Coronary artery (tissue), 2 donors: ENCODE measurements at regions not wholly inside any gene's neighbourhood (a gene's known extent, or its start where the extent isn't known, plus 50 kb on each side); places are given as distances from the start of the nearest gene placed in this dataset.

Source experiments
- DNase-seq: peaks from one replicate; pipeline ENCODE4 v3.0.0-alpha.2; 2017; ENCODE audit warnings: low spot score
- H3K27ac ChIP-seq, 2 donors: fragments of 200-600 bp; sonication (generic); one replicate each; pipeline ENCODE4 v1.5.1; 2016 to 2019
- H3K4me3 ChIP-seq: fragments of 200-600 bp; sonication (generic); 2 replicates; pipeline ENCODE4 v1.5.1; 2016; ENCODE audit warnings: mild to moderate bottlenecking, moderate library complexity
- TF ChIP-seq, protein P1 (sequence below): fragments of 200-600 bp; sonication (generic); IDR thresholded peaks from one replicate; pipeline ENCODE4 v1.5.1; 2019; ENCODE audit warnings: antibody characterized with exemption

DNA sequence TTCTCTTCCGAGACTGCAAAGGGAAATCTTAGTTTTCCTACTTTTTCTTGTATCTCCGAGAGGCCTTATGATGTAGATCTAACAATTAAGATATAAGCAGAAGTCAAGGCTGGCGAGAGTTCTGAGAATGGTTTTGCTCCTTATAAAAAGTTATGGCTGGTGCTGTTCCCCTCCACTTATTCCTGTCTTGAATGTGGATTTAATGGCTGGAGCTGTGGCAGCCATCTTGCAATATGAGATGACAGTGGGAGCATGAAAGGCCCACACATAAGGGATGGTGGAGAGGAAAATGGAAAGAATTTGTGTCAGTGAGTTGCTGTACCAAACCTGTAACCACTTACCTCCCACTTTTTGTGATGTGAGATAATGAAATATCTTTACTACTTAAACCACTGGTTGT lies 124.6 kb upstream of the SLC22A23 start:
- Histone ChIP-seq H3K27ac (no peak overlapping the region), H3K4me3 (no peak overlapping the region)
- DNase-seq: no peak
- TF ChIP-seq, protein P1, sequence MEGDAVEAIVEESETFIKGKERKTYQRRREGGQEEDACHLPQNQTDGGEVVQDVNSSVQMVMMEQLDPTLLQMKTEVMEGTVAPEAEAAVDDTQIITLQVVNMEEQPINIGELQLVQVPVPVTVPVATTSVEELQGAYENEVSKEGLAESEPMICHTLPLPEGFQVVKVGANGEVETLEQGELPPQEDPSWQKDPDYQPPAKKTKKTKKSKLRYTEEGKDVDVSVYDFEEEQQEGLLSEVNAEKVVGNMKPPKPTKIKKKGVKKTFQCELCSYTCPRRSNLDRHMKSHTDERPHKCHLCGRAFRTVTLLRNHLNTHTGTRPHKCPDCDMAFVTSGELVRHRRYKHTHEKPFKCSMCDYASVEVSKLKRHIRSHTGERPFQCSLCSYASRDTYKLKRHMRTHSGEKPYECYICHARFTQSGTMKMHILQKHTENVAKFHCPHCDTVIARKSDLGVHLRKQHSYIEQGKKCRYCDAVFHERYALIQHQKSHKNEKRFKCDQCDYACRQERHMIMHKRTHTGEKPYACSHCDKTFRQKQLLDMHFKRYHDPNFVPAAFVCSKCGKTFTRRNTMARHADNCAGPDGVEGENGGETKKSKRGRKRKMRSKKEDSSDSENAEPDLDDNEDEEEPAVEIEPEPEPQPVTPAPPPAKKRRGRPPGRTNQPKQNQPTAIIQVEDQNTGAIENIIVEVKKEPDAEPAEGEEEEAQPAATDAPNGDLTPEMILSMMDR: no peak

DNA sequence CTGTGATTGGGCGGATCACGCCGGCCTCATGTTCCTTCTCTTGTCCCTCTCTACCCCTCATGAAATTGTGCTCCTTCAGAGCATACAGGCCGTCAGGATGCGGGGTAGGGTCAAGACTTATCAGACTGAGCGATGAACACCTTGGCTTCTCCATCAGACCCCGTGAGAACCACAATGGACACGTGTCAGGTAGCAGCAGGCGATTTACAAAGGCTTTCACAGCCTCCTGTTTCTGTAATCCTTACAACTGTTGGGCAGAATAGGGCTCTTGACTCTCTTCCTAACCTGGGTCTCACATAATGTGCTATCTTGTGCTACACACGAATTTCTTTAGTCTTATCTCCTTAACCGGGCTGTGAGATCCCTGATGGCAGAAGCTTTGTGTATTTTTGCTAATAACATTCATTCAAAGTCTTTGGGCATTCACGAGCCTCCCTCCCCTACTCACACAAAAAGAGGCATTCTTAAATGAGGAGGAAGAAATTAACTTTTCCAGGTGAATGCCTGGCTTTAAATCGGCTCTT lies 122.9 kb upstream of the SLC22A23 start:
- Histone ChIP-seq H3K4me3 (no peak overlapping the region), H3K27ac (no peak overlapping the region)
- TF ChIP-seq, protein P1: no peak
- DNase-seq: no peak

DNA sequence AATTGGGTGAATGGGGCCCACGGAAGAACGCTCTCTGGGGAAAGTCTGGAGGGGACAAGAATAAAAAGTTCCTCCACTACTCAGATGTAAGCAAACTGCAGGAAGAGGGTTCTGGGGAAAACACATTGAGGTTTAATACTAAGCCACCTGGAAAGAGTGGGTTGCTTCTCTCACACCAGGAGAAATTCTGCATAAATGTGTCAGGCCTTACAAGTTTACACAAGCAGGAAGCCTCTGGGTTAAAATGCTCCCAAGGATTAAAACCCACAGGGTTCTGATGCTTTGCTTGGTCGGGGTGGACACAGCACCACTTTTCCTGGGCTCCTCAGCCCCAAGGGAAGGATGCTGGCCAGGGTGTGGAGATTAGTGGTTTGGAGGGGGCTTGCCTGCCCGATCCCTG lies 122.1 kb upstream of the SLC22A23 start:
- H3K27ac ChIP-seq: no peak overlapping the region

DNA sequence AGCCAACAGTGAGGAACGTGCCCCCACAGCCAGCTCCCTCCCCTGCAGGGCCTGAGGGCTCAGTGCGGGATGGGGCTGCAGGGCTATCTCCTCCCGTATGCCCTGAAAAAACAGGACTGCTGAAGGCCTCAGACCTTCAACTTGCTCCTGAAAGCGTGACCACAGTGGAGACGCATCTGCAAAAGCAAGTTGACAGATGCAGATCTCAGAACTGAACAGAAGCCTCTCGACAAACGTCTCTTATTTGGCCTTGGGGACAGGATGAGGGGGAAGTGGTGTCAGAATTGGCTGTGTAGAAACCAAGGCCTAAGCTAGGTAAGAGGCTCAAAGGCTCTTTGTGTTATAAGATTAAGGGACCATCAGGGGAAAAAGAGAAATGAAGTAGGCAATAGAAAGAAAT lies 120.7 kb upstream of the SLC22A23 start:
- TF ChIP-seq, protein P1: no peak
- H3K4me3 ChIP-seq: no peak overlapping the region
- H3K27ac ChIP-seq: no peak overlapping the region
- no peak for DNase-seq

More for the DNA sequence above, 122.1 kb upstream of the SLC22A23 start:
- no peak for DNase-seq
- no peak overlapping the region for H3K4me3 ChIP-seq
- TF ChIP-seq, protein P1: no peak

DNA sequence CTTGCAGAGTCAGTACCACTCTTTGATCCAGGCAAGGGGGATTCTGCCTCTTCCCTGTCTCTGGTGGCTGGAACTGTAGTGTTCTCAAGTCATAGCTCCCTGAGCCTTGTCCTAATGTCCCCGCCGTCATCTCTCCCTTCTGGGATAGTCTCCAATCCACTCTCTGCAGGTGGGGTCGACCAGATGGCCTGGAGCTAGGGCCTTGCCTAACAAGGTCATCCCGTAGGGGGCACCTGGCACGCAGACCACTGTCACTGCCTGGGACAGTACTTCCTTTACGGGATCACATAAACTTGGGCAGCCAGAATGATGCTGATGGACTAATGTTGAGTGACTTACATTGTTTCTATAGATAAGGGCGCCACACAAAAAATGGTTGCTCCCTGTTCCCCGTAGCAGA lies 118.9 kb upstream of the SLC22A23 start:
- H3K4me3 ChIP-seq: no peak overlapping the region
- no peak for DNase-seq
- TF ChIP-seq, protein P1: no peak

DNA sequence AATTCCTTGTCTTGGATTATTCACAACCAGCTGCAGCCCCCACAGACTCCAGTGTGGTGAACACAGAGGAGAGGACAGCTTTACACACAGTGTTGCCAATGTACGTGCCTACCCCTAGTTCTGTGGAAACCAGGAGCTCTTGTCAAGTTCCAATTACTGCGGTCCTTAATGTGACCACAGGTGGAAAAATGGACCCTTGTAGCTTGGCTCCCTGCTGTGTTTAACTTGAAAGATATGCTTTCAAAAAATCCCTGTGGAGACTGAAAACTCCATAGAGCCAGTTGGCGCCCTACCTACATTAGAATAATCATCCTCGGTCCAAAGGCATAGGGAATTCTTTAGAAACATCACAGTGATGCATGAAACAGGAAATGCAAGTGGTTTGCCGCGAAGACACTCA lies 118.3 kb upstream of the SLC22A23 start:
- no peak overlapping the region for H3K27ac ChIP-seq
- H3K4me3 ChIP-seq: no peak overlapping the region
- TF ChIP-seq, protein P1: no peak
- DNase-seq: no peak

More for the DNA sequence above, 118.9 kb upstream of the SLC22A23 start:
- no peak overlapping the region for H3K27ac ChIP-seq

DNA sequence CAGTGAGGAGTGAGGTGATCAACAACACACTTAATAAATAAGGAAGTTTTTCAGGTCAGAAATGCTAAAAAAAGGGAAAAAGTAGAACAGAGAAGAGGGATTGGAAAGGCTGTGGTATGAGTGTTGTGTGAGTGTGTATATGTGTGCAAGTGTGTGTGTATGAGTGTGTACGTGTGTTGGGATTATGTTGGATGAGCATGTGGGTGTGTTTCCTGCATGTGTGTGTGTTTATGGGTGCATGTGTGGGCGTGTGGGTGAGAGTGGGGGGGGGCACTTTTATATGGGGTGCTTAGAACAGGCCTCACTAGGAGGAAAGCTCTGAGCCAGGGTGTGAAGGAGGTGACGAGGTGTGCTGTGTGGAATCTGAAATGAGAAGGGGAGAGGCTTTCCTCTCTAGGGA lies 116.8 kb upstream of the SLC22A23 start:
- DNase-seq: no peak
- Histone ChIP-seq H3K27ac (no peak overlapping the region), H3K4me3 (no peak overlapping the region)
- TF ChIP-seq, protein P1: no peak
